GM12865 (cell line): ENCODE measurements at regions not wholly inside any gene's neighbourhood (a gene's known extent, or its start where the extent isn't known, plus 50 kb on each side); places are given as distances from the start of the nearest gene placed in this dataset.

Source experiments
- DNase-seq: peaks from one replicate; pipeline ENCODE4 v3.0.0; 2010; ENCODE audit warnings: low read depth
- H3K4me3 ChIP-seq: 2 replicates; pipeline ENCODE4 v1.5.1; 2011; ENCODE audit warnings: mild to moderate bottlenecking, low read depth, low read length, control low read depth
- TF ChIP-seq, protein P1 (sequence below): IDR thresholded peaks from 2 replicates; pipeline ENCODE4 v1.5.1; 2011; ENCODE audit warnings: low read length, control low read depth, low read depth, inconsistent platforms; ENCODE audit not compliant: insufficient read depth; ENCODE audit errors: missing control alignments

DNA sequence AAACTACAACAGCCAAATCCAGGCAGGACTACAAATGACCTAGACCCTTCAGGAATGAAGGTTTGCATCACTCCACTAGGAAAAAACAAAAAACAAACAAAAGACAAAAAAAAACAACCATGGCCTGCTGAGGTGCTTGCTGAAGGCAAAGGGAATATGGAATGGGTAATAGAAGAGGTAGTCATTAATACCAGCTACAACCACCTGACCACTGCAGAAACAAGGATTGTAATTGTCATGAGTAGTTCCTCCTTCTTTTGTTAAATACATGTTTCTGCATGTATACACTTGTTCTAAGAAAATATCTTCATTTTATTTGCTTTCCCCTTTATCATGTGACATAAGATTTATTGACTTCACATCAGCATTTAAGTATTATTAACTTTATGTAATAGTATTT is 409.8 kb upstream of the GRID2 start:
- no peak overlapping the region for H3K4me3 ChIP-seq
- TF ChIP-seq, protein P1, sequence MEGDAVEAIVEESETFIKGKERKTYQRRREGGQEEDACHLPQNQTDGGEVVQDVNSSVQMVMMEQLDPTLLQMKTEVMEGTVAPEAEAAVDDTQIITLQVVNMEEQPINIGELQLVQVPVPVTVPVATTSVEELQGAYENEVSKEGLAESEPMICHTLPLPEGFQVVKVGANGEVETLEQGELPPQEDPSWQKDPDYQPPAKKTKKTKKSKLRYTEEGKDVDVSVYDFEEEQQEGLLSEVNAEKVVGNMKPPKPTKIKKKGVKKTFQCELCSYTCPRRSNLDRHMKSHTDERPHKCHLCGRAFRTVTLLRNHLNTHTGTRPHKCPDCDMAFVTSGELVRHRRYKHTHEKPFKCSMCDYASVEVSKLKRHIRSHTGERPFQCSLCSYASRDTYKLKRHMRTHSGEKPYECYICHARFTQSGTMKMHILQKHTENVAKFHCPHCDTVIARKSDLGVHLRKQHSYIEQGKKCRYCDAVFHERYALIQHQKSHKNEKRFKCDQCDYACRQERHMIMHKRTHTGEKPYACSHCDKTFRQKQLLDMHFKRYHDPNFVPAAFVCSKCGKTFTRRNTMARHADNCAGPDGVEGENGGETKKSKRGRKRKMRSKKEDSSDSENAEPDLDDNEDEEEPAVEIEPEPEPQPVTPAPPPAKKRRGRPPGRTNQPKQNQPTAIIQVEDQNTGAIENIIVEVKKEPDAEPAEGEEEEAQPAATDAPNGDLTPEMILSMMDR = no peak
- DNase-seq = no peak

DNA sequence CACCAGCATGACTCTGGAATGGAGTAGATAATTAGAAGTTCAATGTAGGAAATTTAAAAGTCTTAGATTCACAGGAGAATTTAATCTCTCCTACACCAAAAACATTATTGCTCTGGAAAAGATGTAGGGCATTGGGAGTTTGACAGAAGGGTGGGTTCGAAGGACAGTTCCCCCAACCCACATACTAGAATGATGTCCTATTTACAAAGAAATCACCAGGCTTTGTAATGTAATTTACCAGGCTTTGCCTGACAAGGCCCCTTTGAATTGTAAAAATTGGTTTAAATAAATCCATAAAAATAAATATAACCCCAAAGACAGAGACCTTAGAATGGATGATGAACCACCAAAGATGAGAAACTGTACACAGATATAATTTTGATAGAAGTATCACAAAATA is 399.2 kb upstream of the GRID2 start:
- DNase-seq = no peak
- H3K4me3 ChIP-seq = no peak overlapping the region
- TF ChIP-seq, protein P1 = no peak

DNA sequence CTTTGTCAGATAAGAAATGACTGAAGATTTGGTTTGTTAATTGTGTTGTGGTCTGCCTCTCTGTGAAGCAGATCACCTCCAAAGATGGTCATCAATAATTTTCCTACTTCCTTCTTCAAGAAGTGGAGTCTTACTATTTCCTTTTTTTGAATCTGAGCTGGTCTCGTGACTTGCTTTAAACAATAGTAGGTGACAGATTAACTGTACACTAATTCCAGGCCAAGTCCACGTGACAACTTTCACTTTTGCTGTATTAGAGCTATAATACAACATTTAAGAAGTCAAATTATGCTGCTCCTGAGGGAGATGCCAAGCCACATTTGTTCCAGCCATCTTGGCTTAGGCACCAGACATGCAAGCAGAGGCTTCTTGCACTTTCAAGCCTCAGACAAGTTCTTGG is 393.8 kb upstream of the GRID2 start:
- TF ChIP-seq, protein P1 = no peak
- DNase-seq = no peak
- H3K4me3 ChIP-seq = no peak overlapping the region

DNA sequence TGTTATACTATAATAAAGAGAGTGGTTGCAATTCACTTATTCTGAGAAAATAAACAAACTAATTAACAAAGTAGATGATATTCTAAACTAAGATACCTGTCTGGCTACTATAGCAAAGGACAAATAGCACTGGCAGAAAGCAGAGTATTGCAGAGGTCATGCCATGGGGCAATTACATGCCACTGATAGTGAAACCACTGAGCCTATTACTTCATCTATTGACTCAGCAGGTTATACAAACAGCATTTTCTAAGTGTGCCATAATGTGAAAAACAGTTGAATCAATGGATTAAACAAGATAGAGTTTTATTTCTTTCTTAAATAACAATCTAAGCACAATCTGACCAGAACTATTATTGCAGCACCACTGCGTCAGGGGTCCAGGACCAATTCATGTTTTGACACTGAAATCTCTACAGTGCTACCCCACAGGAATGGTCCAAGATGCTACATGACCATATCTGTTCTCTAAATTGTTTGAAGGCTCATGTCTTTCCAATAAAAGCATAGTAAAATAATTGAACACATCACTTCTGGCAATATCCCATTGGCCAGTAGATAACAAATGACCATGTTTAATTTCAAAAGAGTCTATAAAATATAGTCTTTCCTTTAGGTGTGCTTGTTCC is 389.5 kb upstream of the GRID2 start:
- TF ChIP-seq, protein P1 = no peak
- H3K4me3 ChIP-seq = no peak overlapping the region
- no peak for DNase-seq

DNA sequence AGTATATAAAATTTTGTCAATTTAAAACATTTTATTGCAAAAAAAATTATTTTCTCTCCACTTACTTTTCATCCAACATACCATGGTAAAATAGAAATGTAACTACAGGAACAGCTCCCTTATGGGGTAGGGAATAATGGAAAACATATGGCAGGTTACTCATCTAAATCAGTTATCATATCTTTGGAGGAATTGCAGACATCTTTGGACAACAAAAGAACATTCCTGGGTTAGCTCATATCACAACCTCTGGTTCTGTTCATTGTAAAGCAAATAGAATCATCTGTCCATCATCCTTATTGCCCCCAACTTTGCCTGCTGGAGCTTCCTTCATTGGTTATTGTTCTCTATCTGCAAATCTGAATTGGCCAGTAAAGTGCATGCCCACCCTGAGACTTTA is 387.5 kb upstream of the GRID2 start:
- H3K4me3 ChIP-seq = no peak overlapping the region
- DNase-seq = no peak
- TF ChIP-seq, protein P1 = no peak

DNA sequence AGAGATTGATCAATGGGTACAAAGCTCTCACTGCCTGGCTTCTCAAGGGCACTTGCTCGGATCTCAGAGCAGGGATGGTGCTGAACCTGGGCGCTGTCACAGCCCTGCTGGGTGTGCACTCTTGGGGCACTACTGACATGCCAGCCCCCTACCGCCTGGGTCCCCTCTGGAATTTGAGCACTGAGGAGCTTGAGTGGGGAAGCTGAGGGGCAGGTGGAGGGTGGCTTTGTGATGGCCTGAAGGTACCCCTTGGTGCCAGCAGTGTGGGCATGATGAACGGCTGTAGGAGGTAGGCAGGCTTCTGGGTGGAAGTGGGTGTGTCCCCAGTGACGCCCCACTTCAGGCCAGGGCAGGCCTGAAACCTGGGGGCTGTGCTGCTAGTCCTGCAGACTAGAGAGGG is 379.1 kb upstream of the GRID2 start:
- DNase-seq = no peak
- TF ChIP-seq, protein P1 = no peak
- no peak overlapping the region for H3K4me3 ChIP-seq

DNA sequence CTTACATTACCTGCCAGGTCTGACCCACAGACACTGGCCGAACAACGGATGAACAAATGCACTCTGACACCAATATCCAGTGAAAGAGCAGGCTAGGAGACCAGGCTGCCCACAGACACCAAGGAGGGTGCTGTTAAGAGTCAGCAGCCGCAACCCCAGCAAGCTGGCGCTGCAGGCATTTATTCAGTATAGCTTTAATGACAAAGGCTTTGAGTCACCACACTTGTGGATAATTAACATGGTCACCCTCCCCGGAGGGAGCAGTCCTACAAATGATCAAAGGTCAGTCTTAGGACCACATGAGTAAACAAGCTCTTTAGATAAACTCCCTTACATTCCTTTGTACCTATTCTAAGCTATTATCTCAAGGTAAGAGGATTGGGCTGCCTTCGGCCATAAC is 368.5 kb upstream of the GRID2 start:
- no peak for DNase-seq
- TF ChIP-seq, protein P1 = no peak
- H3K4me3 ChIP-seq = no peak overlapping the region
